HG02610 (cell line): ENCODE measurements at regions not wholly inside any gene's neighbourhood (a gene's known extent, or its start where the extent isn't known, plus 50 kb on each side); places are given as distances from the start of the nearest gene placed in this dataset.
"Not testable (repeated sequence)": the region's sequence is repeated elsewhere in the genome, so short reads cannot be mapped to it uniquely, and the experiment has no call there.

ENCODE experiments used
- ATAC-seq: cut with Tn5 transposase; IDR thresholded peaks from one replicate; pipeline ENCODE4 v1.9.1; 2021; ENCODE audit warnings: mild to moderate bottlenecking, moderate library complexity; ENCODE audit not compliant: unreplicated experiment

DNA sequence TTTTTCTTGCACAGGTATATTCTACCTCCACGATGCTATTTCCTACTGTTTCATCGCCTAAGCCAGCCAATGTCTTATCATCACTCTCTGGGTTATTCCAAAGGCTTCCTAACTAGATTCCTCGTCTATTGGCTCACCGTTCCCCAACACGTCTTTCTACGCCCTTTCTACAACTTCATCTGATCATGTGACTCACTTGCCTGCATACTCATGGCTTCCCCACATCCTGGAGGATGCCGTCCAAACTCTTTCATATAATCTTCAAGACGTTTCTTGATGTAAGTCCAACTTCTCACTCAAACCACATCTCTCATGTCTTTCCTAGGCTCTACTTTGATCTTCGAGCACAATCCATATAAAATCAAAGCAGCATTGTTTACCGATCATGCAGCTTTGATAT is 322.0 kb upstream of the PPARGC1A start:
- no peak for ATAC-seq

GRCh38 chr4:24210332-24210902 is 320.6 kb upstream of the PPARGC1A start:
- ATAC-seq: no peak

DNA sequence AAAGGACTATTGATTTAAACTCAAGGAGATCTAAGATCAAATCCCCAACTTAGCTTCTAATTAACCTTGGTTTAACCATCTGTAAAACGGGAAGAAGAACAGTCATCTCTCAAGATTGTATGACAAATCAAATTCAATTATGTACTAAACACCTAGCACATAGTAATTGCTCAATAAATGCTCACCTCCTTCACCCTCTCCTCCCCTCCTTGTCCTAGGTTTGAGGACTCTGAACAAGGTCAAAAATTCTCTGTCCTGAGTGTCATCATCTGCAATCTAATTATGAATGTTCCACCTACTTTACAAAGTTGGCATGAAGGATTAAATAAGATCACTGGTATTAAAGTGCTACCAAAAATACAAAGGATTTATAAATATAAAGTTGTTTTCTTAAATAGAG is 320.1 kb upstream of the PPARGC1A start:
- ATAC-seq: no peak

- no peak for ATAC-seq
Observed at GRCh38 chr4:24209131-24209530, 319.3 kb upstream of the PPARGC1A start.

GRCh38 chr4:24208691-24209090 is 318.8 kb upstream of the PPARGC1A start:
- no peak for ATAC-seq

DNA sequence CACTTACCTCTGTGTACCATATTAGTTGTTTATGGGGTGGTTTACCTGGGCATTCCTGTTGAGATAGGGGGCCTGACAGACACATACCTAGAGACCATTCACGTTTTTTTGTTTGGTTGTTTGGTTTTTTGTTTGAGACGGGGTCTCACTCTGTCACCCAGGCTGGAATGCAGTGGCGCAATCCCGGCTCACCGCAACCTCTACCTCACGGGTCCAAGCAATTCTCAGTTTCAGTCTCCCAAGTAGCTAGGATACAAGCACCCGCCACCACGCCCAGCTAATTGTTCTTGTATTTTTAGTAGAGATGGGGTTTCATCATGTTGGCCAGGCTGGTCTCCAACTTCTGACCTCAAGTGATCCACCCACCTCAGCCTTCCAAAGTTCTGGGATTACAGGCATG is 314.9 kb upstream of the PPARGC1A start:
- ATAC-seq: not testable (repeated sequence)

- ATAC-seq: no peak
Observed at GRCh38 chr4:24203926-24204325, 314.1 kb upstream of the PPARGC1A start.

DNA sequence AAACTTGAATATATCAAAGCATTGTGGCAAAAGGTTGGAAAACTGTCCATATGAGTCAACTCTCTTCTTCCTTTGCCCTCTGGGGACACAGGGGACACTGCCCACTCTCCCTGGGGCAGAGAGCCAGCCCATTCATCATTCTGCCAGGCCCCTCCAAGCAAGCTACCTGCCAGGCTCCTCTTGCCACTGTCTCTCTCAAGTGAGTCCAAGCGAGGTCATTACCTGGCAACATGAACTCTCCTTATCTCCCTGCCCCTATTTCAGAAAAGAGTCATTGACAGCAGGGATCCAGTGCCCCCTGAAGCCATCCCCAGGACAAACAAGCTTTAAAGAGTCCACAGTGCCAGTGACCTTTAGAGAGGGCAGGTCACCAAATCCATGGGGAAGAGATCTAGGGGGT is 312.7 kb upstream of the PPARGC1A start:
- ATAC-seq: no peak

GRCh38 chr4:24197955-24198354 is 308.1 kb upstream of the PPARGC1A start:
- no peak for ATAC-seq

DNA sequence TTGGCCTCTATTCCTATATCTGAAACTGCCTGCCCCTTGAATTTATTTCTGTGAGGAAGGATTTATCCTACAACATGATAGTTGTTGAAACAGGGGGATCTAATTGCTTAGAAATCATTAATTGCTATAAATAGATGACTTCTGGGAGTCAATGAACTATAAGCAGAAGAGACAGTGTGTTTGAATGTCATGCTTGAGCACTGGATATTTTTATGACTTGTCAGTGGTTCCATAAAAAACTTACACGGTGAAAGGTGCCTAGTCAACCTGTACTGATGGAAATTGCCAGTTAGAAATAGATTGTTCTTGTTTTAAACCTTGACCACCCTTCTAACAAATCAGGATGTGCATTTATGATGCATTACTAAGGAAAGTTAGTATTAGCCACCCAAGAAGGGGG is 306.9 kb upstream of the PPARGC1A start:
- ATAC-seq: no peak

GRCh38 chr4:24195991-24196736 is 306.3 kb upstream of the PPARGC1A start:
- ATAC-seq: no peak

DNA sequence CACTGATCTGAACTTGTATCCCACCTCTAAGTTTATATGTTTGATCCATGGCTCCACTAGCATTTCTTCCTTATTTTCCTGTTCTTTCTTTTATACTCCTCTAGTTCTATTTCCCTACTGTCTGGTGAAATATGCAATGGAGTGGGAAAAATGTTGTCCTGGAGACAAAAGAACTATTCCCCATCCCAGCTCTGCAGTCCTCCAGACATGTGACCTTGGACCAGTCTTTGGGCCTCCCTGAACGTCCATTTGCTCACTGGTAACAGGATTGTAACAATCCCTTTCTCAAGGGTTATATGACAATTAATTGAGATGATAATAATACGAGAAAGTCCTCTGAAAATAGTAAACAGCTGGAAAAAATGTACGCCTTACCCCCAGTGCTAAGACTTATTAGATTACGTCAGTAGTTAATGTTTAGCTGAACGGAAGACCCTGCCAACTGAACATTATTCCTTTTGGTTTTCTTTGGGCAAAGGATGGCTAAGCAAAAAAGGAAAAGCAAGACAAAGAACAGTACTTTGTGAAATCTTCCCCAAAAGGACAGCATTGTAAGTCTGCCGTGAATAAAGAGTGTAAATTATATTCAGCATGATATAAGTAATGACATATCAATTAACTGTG is 302.3 kb upstream of the PPARGC1A start:
- no peak for ATAC-seq

- ATAC-seq: no peak
Observed at GRCh38 chr4:24190761-24191695, 301.2 kb upstream of the PPARGC1A start.

GRCh38 chr4:24188459-24188858 is 298.6 kb upstream of the PPARGC1A start:
- no peak for ATAC-seq

GRCh38 chr4:24186466-24186865 is 296.6 kb upstream of the PPARGC1A start:
- no peak for ATAC-seq

DNA sequence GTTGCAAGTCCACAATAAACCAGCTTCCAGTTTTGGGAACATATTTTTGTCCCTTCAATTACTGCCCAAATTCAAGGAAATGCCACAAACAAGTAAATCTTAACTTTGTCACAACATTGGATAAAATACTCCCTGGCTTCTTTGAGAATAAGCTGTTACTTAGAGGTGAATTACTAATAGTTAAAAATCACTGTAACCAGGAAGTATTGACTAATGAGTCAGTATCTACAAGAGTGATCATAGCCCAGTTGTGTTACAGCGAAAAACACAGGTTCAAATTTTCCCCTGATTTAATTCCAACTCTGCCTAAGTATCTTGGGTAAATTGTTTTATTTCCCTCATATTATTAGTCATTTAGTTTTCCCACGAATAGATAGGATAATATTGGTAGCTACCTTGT is 291.2 kb upstream of the PPARGC1A start:
- ATAC-seq: no peak

GRCh38 chr4:24180586-24180985 is 290.7 kb upstream of the PPARGC1A start:
- no peak for ATAC-seq

GRCh38 chr4:24179201-24179840 is 289.5 kb upstream of the PPARGC1A start:
- ATAC-seq: no peak

DNA sequence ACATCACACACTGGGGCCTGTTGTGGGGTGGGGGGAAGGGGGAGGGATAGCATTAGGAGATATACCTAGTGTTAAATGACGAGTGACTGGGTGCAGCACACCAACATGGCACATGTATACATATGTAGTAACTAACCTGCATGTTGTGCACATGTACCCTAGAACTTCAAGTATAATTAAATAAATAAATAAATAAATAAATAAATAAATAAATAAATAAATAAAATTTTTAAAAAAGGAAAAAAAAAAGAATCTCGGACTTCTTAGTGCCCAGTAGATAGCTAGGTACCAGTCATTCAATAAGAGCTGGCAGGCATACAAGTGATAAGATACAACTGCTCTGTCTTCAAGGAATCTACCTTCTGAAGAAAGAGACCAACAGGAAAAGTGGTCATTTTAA is 287.6 kb upstream of the PPARGC1A start:
- ATAC-seq: not testable (repeated sequence)

DNA sequence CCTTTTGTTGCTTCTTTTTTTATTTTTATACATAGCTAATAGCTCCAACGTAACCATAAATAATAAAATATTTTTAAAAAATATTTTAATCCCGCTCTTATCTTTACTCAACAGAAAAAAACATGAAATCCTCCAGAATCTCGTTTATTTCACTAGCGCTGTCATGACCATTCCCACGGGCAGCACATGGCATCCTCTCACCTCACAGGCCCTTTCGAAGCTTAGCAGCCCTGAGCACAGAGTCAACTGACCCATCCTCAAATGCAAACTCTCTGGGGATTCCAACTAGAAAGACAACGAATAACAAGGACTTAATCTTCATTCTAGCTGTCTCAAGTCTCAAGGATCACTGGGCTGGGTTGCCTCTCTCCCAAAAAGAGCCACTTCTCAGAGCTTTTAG is 285.9 kb upstream of the PPARGC1A start:
- ATAC-seq: no peak

- no peak for ATAC-seq
Observed at GRCh38 chr4:24174602-24175001, 284.8 kb upstream of the PPARGC1A start.
